Activated T-cell treated with anti-CD3 and anti-CD28 coated beads, Interleukin-2, amount 50 U/mL, for 48 hours (primary cell): ENCODE measurements at regions not wholly inside any gene's neighbourhood (a gene's known extent, or its start where the extent isn't known, plus 50 kb on each side); places are given as distances from the start of the nearest gene placed in this dataset.
"Not testable (repeated sequence)": the region's sequence is repeated elsewhere in the genome, so short reads cannot be mapped to it uniquely, and the experiment has no call there.

Experiments used
- DNase-seq, 2 experiments: peaks; one replicate each; pipeline ENCODE4 v3.0.0-alpha.2; 2020

DNA sequence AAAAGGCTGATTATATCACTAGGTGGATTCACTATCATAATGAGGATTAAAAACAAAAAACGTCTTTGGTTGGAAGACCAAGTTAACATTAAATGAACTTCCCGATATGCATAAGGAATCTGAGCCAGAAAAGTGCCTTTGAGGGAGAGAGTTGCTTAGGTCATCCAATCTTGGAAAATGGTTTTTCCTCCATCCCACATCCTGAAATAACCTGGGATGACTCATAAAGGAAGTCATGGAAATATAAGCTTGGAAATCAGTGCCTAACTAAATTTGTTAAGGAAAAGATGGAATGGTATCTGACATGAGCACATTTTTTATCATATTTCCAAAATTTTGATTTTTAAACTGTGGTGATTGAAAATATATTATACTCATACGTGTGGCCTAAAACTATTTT is 66.0 kb downstream of the KBTBD8 start:
- DNase-seq = no peak

DNA sequence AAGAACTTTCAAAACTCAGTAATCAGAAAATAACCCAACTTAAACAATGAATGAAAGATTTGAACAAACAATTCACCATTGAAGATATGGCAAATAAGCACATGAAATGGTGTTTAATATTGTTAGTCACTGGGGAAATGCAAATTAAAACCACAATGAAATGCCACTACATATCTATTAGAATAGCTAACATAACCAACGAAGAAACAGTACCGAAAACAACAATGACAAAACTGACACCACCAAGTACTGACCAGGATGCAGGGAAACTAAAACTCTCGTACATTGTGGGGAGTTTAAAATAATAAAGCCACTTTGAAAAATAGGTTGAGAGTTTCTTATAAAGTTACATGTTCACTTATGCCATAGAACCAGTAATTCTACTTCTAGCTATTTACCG is 69.1 kb downstream of the KBTBD8 start:
- no peak for DNase-seq

DNA sequence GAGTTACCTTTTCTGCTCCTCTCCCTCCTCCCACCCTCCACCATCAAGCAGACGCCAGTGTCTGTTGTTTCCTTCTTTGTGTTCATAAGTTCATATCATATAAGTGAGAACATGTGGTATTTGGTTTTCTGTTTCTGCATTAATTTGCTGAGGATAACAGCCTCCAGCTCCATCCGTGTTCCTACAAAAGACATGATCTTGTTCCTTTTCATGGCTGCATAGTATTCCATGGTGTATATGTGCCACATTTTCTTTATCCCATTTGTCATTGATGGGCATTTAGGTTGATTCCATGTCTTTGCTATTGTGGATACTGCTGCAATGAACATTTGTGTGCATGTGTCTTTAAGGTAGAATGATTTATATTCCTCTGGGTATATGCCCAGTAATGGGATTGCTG is 74.5 kb downstream of the KBTBD8 start:
- DNase-seq = not testable (repeated sequence)

DNA sequence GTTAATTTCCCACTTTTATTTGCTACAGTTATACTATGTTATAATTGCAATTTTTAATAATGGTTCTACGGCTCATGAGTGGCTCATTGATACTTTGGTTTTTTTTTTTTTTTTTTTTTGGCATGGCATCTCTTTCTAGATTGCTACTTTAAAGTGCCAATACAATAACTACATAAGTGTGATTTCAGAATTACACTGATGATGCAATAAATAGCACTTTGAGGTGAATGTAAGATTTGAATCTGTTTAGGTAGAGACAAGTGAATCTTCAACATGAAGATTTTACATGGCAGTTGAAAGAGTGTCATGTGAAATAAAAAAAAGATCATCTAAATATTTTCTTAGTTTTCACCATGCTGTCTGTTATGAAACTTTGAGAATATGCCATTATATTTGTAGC is 75.7 kb downstream of the KBTBD8 start:
- DNase-seq = no peak

DNA sequence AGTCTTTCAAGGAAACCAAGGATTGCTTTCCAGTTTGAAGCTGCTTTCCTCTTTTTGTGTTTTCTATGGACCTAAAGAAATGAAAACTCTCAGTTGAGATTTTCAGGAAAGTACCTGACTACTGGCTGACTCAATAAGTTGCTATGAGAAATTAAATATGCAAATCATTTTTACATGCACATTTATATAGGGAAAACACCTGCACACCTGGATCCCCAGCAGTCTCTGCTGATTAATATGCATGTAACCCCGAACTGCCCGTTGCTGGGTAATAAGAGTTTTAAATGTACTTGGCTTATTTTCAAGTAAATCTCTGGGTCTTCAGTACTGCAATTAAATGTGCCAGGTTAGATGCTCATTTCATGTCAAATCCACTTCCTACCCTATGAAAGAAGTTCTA is 77.2 kb downstream of the KBTBD8 start:
- no peak for DNase-seq

DNA sequence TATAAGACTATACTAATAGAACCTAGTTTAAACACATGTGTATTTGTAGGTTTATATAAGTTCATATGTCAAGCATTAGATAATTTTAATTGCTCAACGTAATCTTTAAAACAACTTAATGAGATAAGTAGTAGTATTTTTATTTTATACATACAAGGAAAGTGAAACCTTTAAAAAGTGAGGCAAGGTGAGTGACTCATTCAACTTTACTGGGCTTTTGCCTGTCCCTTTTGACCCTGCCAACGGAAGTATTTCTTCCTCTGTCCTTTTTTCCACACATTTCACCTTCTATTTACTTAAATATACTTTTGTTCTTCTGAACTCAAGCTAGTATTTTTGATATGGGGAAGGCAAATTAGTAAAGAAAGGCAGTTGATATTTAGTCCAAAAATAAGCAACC is 78.5 kb downstream of the KBTBD8 start:
- no peak for DNase-seq

DNA sequence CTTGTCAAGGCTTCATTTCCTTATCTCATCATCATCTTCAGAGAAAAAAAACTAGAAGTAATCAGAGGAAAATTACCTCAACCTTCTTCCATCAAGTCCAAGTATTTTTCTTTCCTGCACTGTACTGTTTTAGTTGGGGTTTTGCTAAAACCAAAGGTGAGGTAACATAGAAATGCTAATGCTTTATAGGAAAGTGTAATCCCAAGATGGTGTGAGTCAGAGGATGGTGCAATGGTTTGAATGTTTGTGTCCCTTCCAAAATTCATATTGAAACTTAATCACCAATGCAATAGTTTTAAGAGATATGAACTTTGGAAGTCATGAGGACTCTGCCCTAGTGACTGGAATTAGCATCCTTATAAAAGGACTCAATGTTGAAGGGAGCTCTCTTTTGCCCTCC is 79.5 kb downstream of the KBTBD8 start:
- no peak for DNase-seq

DNA sequence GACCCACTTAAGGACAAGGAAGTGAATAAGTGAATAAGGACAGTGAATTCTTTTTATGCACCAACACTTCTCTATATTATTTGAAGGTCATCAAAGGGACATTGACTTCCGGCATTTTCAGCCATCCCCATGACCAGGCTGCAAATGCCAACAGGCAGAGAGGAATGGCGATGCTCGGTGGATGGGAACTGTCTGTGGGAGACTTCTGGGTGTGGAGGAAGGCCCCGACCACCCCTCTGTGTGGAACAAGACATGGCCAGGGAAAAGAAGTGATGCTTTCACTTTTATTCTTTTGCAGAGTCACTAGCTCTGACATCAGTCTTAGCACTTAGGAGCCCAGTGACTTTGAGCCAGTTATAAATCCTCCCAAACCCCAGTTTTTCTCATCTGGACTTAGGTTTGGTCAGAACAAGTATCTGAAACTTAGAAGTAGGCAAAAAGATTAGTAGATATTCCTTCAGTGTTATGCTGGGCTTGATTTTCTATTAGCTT is 84.5 kb downstream of the KBTBD8 start:
- no peak for DNase-seq

DNA sequence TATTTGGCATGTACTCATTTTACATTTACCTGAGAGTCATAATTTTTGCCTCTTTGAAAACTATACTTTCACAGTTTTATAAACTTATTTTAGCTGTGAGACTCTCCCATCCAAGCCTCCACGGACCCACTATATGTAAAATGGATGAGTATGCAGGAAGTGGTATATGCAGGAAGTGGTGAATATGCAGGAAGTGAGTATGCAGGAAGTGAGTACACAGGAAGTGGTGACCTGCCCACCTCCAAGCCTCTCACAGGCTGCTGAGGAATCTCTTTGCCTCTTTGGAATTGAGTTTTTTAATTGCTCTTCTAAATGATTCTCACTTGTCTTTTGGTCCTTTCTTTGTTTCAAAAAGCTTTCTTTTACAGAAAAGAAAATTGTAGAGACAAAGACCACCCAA is 85.2 kb downstream of the KBTBD8 start:
- peak; percentile 30 to 49 for DNase-seq

DNA sequence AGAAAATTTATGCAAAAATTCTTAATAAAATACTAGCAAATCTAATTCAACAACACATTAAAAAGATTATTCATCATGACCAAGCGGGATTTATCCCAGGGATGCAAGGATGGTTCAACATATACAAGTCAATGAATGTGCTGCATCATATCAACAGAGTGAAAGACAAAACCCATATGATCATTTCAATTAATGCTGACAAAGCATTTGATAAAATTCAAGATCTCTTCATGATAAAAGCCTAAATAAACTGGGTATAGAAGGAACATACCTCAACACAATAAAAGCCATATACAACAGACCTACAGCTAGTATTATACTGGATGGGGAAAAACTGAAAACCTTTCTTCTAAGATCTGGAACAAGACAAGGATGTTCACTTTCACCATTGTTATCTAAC is 89.7 kb downstream of the KBTBD8 start:
- no peak for DNase-seq

DNA sequence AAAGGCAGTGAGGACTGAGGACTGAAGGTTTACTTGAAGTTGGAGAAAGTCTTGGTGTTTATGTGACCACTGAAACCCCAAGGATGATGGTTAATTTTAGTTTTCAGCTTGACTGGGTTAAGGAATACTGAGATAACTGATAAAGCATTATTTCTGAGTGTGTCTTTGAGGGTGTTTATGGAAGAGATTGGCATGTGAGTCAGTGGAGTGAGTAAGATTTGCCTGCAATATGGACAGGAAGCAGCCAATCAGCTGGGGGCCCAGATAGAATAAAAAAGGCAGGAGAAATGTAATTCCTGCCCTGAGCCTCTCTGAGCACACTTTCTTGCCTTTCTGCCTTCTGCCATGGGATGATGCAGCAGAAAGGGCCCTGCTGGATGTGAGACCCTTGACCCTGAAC is 92.4 kb downstream of the KBTBD8 start:
- no peak for DNase-seq

DNA sequence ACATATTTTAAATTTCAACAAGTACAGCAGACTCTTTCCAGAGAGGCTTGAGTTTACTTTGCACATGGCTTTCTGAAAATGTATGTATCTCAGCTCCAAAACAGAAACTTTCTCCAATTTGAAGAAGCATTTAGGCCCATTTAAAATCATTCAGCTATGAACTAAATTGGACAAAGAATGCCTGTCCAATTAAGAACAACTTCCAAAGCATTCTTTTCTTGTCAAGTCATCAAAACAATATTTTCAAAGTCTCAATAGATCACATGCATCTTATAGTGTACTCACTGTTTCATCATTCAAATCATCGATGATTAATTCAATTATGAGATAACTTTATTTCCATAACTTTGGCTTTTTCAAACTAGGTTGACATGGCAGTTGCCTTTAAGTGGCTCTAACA is 95.2 kb downstream of the KBTBD8 start:
- no peak for DNase-seq

DNA sequence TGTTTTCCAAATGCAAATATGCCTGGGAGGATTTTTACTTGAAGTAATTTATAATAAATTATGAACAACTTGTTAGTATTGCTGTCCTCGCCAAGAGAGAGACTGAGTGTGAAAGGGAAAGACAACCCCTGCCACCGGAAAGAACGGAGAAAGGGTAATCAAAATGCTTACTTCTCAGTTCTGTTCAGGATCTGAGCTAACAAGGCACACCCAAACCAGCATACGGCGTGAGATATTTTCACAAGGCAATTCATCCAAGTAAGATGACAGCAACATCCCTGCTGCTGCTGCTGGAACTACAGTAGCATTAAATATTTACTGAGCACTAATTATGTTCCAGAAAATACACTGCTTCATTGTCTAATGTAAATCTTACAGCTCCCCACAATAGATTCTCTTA is 96.1 kb downstream of the KBTBD8 start:
- DNase-seq = no peak

DNA sequence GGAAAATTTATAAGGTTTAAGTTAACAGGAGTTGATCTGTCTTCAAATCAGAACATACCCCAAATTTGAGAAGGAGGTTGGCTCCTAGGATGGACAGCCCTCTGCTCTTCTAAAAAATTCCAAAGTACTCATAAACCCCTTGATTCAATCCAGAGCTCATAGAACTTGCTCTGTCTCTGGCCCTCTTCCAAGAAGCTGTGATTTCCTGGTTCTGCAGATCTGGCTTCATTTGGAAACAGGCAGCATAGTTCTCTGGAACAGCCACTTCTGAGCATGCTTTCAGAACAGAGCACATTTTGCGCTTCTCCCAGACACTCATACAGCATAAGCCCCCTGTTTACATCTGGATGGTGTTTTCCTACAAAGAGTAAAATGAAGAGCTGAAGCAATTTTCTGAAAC is 96.7 kb downstream of the KBTBD8 start:
- no peak for DNase-seq

DNA sequence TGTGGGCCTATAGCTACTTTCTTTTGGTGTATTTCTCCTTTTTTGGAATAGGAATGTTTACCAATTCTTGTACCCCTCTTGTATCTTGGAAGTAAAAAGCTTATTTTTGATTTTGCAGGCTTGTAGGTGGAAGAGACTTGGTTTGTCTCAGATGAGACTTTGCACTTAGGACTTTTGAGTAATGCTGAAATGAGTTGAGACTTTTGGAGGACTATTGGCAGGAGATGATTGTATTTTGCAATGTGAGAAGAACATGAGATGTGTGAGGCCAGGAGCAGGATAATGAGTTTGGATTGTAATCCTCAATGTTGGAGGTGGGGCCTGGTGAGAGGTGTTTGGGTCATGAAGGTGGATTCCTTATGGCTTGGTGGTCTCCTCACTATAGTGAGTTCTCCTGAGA is 106.3 kb downstream of the KBTBD8 start:
- DNase-seq = no peak

DNA sequence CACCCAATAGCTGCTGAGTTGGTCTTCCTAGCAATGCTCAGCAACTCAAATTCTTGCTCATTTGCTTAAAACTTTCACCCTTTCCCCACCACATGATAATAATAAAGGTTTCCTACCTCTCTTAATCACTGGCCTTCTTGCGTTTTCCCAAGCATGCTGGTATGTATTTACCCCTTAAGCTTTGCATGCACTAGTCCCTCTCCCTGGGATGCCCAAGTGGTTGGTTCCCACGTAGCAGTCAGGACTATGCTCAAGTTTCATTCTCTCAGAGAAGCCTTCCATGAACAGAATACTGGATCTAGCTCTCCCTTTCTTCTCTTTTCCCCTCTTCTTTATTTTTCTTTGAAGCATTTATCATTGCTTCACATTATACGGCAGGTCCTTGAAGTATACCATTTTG is 108.8 kb downstream of the KBTBD8 start:
- DNase-seq = no peak

DNA sequence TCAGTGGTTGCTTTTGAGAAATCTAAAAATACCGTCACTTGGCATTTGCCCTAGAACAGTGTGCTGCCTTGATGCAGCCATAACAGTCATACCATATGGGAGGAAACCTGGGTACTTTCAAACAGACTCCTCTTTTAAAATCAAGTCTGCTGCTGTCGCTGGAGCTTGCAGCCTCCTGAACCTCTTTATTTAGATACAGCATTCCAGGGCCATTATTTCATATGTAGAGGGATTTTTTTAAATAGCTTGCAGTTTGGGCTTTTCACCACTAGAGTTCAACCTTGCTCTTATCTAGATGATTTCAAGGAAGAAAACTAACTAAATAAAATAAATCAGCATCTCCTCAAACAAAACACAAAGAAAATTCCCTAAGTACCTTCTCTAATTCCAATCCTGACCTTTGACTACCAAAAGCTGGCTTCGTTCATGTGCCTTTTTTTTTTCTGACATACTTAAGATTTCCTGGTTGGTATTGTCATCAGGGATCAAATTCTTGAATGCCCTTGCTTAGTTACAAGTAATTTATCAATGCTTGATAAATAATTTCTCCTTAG is 111.6 kb downstream of the KBTBD8 start:
- no peak for DNase-seq

DNA sequence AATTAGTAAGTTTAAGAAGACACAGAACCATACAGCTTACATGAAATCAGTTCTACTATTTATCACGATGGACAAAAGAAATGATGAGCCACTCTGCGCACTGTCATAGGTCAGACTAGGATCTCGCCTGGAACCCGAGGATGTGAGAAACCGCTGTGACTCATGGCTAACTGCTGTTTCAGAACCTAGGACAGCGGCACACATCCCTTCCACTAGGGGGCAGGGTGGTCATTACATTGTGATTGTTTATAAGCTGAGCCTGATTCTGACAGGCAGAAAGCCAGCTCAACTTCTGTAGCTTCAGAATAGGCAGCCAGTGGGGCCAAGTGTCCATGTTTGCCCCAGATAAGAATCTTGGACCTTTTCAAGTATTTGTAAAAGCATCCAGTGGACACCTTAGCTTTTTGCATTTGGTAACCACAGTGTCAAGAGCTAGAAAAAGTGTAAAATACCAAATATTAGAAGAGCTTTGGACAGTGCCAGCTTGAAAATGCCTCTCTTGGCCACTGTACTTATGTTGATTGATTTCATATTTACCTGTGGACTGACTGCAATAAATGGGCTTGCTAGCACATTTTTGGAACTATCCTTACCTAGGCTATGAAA is 115.8 kb downstream of the KBTBD8 start:
- DNase-seq = peak; percentile 90 to 91

DNA sequence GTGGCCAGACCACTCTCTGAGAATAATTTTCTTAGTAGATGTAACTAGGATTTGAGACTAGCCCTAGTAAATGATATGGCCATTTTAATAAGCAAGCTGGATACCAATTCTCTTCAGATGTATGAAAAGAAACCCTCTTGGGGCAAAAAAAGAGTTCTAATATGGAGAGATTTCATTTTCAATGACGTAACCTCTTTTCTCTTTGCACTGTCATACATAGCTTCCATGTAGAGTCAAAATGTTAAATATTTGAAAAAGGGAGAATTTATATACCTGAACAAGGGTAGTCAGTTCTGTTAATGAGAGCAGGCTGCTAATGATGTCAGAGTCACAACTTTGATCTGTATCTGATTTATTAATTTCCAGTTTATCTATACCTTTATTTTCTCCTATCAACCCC is 120.0 kb downstream of the KBTBD8 start:
- no peak for DNase-seq

DNA sequence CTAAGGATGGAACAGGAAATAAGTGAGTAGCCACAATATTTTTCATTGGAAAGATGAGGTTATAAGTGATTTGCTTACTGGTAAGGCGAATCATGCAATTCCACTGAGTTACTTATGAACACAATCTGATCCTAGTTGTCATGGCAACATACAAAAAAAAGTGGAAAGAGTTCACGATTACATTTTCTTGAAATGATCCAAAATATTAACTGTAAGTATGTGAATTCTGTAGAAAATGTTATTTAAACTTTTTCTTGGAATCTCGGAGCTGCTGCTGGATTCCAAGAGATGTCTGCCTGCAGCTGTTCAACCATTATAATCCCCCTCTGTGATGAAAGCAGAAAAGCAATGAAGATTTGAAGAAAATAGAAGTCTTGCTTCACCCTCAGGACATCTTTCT is 120.5 kb downstream of the KBTBD8 start:
- DNase-seq = no peak

DNA sequence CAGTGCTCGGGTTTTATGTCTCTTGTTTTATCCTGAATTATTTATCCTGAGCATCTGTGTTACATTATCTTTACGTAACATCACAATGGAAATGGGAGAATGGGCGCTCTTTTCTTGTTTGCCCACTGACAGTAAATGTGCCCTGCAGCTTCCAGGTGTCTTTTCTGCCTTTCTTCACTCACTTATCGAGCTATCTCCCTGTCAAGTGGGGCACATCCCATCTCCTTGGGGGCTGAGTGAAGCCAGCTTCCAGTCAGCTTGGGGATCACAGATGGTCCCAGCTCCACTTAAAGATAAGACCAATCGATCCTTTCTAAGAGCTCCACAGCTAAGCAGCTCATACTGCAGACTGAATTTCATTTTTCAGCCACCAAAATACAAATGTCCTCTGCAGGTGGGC is 125.8 kb downstream of the KBTBD8 start:
- DNase-seq = no peak

DNA sequence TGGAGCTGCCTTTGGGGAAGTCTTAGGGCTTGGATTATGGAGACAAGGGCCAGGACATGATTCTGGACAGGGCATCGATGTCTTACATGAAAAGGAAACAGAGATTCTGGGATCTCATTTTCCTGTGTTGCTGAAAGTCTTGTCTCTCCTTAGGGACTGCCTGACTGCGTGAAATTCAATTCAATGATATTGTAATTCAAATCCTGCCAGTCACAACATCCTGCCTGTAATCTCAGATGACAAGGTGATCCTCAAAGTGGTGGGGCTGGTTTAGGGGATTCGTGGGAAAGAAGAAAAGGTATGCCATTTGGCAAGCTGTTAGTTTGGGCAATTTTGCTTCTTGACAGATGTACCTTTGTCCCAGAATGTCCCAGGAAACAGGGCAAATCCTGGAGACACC is 129.1 kb downstream of the KBTBD8 start:
- no peak for DNase-seq

DNA sequence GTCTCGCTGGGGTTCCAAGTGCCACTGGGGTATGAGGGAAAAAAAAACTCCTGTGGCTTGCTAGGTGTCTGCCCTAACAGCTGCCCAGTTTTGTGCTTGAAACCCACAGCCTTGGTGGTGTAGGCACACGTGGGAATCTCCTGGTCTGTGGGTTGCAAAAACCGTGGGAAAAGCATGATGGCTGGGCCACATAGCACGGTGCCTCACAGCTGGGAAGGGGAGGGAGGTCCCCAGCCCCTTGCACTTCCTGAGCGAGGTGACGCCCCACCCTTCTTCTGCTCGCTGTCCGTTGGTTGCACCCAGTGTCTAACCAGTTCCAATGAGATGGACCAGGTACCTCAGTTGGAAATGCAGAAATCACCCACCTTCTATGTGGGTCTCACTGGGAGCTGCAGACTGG is 144.3 kb downstream of the KBTBD8 start:
- DNase-seq = no peak

DNA sequence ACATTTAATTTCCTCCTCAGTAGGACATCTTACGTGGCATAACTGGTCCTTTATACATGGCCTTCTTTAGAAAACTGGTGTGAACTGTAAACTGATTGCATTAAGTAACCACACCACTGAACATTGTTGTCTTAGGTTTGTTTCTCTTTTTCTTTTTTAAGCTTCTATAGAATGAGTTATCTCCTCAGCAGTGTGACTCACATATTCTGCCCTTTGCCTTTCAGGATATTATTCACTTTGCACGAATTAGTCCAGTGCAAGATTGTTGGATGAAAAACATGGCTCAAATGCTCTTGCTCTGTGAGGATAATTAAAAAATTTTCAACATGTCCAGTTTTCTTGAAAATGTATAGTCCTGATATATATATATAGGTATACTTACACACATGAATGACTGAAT is 147.6 kb downstream of the KBTBD8 start:
- no peak for DNase-seq

DNA sequence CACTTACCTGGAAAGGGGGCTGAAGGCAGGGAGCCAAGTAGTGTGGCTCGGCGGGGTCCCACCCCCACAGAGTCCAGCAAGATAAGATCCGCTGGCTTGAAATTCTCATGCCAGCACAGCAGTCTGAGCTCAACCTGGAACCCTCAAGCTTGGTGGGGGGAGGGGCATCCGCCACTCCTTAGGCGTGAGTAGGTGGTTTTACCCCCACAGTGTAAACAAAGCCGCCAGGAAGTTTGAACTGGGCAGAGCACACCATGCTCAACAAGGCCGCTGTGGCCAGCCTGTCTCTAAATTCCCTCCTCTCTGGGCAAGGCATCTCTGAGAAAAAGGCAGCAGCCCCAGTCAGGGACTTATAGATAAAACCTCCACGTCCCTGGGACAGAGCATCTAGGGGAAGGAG is 156.3 kb downstream of the KBTBD8 start:
- no peak for DNase-seq
